Activated CD4-positive, alpha-beta T cell treated with anti-CD3 and anti-CD28 coated beads, Interleukin-2, Interleukin-6, amounts not matched to agents 100 ng/mL and 50 ng/mL, durations not matched to agents 16 hours and 8 hours (primary cell): ENCODE measurements at regions not wholly inside any gene's neighbourhood (a gene's known extent, or its start where the extent isn't known, plus 50 kb on each side); places are given as distances from the start of the nearest gene placed in this dataset.
"Not testable (repeated sequence)": the region's sequence is repeated elsewhere in the genome, so short reads cannot be mapped to it uniquely, and the experiment has no call there.

Experiments
- DNase-seq: peaks from one replicate; pipeline ENCODE4 v3.0.0-alpha.2; 2020

- DNase-seq, result no peak
Measured at GRCh38 chr3:4158329-4158728, 144.8 kb upstream of the SETMAR start.

- no peak for DNase-seq
Measured at GRCh38 chr3:4162096-4162495, 141.1 kb upstream of the SETMAR start.

GRCh38 chr3:4163011-4163410 is 140.2 kb upstream of the SETMAR start:
- DNase-seq, result no peak

GRCh38 chr3:4166540-4166939 is 136.6 kb upstream of the SETMAR start:
- no peak for DNase-seq

- not testable (repeated sequence) for DNase-seq
Measured at GRCh38 chr3:4167230-4167629, 135.9 kb upstream of the SETMAR start.

- no peak for DNase-seq
Measured at GRCh38 chr3:4174791-4175190, 128.4 kb upstream of the SETMAR start.

- DNase-seq, result no peak
Measured at GRCh38 chr3:4191971-4192370, 111.2 kb upstream of the SETMAR start.

- no peak for DNase-seq
Measured at GRCh38 chr3:4195006-4195405, 108.2 kb upstream of the SETMAR start.

- no peak for DNase-seq
Measured at GRCh38 chr3:4196506-4197147, 106.5 kb upstream of the SETMAR start.

GRCh38 chr3:4197670-4198069 is 105.5 kb upstream of the SETMAR start:
- DNase-seq, result no peak

GRCh38 chr3:4198491-4198890 is 104.7 kb upstream of the SETMAR start:
- DNase-seq, result no peak

- not testable (repeated sequence) for DNase-seq
Measured at GRCh38 chr3:4204776-4205175, 98.4 kb upstream of the SETMAR start.

GRCh38 chr3:4207672-4208071 is 95.5 kb upstream of the SETMAR start:
- peak; percentile 39 for DNase-seq

GRCh38 chr3:4208556-4208955 is 94.6 kb upstream of the SETMAR start:
- DNase-seq, result no peak

- no peak for DNase-seq
Measured at GRCh38 chr3:4211610-4212009, 91.6 kb upstream of the SETMAR start.

- not testable (repeated sequence) for DNase-seq
Measured at GRCh38 chr3:4213420-4213819, 89.7 kb upstream of the SETMAR start.

- DNase-seq, result not testable (repeated sequence)
Measured at GRCh38 chr3:4216974-4217373, 86.2 kb upstream of the SETMAR start.

- DNase-seq, result no peak
Measured at GRCh38 chr3:4218456-4219226, 84.5 kb upstream of the SETMAR start.

GRCh38 chr3:4219227-4219568 is 84.0 kb upstream of the SETMAR start:
- no peak for DNase-seq

GRCh38 chr3:4220065-4220464 is 83.1 kb upstream of the SETMAR start:
- DNase-seq, result no peak

- no peak for DNase-seq
Measured at GRCh38 chr3:4222574-4223175, 80.5 kb upstream of the SETMAR start.

GRCh38 chr3:4223777-4224176 is 79.4 kb upstream of the SETMAR start:
- DNase-seq, result no peak

GRCh38 chr3:4224331-4224730 is 78.8 kb upstream of the SETMAR start:
- DNase-seq, result no peak

GRCh38 chr3:4225005-4225471 is 78.1 kb upstream of the SETMAR start:
- no peak for DNase-seq
